ENCODE measurements at regions not wholly inside any gene's neighbourhood (a gene's known extent, or its start where the extent isn't known, plus 50 kb on each side); places are given as distances from the start of the nearest gene placed in this dataset.

- H3K4me3 ChIP-seq (replicated peaks in 1 of 2; ENCODE audit: low read depth in 1 of 2, low read length in 2 of 2) = no peak overlapping the region
- H3K79me2 ChIP-seq (ENCODE audit: insufficient read depth, low read length) = no peaks in the 10 kb centered on the region
- ChIA-PET RAD21 (ENCODE audit: low non-redundant PET in 1 of 2, low total read pairs in 2 of 2, uncharacterized antibody in 2 of 2, unreplicated experiment in 2 of 2) (no interaction called here), POLR2A (no interaction called here), CTCF (interaction anchor here (0.5 kb wide), 1 partner anchor 1581 kb away, joined by 5 read pairs; no protein-coding TSS in a partner anchor)
- no peaks in the 10 kb centered on the region for H3K9me2 ChIP-seq (ENCODE audit: insufficient read depth)
- H3K27ac ChIP-seq (ENCODE audit: low read depth, low read length) = no peak overlapping the region
- H4K20me1 ChIP-seq (ENCODE audit: insufficient read depth) = no peaks in the 10 kb centered on the region
- ATAC-seq (peak; percentile 38; the same call in 1 of the 2 replicates), DNase-seq (ENCODE audit: low read depth, low spot score) (no peak)
- no peaks in the 10 kb centered on the region for H3K36me3 ChIP-seq (ENCODE audit: control insufficient read depth in 1 of 2, insufficient read depth in 2 of 2, low read length in 2 of 2)
- no peaks in the 10 kb centered on the region for H3K27me3 ChIP-seq (ENCODE audit: insufficient read depth, low read length)
- intact Hi-C loops (cut with micrococcal nuclease) = no loop called here
- H3K9ac ChIP-seq (ENCODE audit: low read length) = no peak overlapping the region
- TF ChIP-seq CTCF (IDR thresholded peaks at IDR 0.05 in 2 of 3, conservative IDR thresholded peaks at IDR 0.05 in 1 of 3; ENCODE audit: borderline replicate concordance in 1 of 3, insufficient read depth in 1 of 3, low read depth in 2 of 3, low read length in 2 of 3) (peak in 2 of 3 experiments; percentile 30 to 42; a peak in 4 of 6 replicates), REST (IDR thresholded peaks at IDR 0.05; ENCODE audit: low read depth) (no peak)
- H3K4me2 ChIP-seq (ENCODE audit: low read length) = no peak overlapping the region
- no TSS peak for BruUV-seq (replicated peaks)
- no peak overlapping the region for H2AFZ ChIP-seq (ENCODE audit: low read depth, low read length, poor library complexity, severe bottlenecking)
- no peaks in the 10 kb centered on the region for H3K4me1 ChIP-seq (ENCODE audit: control insufficient read depth in 1 of 2, insufficient read depth in 2 of 2, low read length in 2 of 2)
- no peaks in the 10 kb centered on the region for H3K9me3 ChIP-seq (ENCODE audit: control insufficient read depth in 1 of 2, insufficient read depth in 1 of 2, low read depth in 1 of 2, low read length in 2 of 2)
Observed at GRCh38 chr16:26795184-26795583, 271.5 kb upstream of the C16orf82 start.
